SH-SY5Y (cell line): ENCODE measurements at regions not wholly inside any gene's neighbourhood (a gene's known extent, or its start where the extent isn't known, plus 50 kb on each side); places are given as distances from the start of the nearest gene placed in this dataset.

Experiments
- GATA2 ChIP-seq: IDR thresholded peaks from 2 replicates; pipeline ENCODE4 v1.6.1; 2011; ENCODE audit warnings: mild to moderate bottlenecking, low read depth, low read length
- GATA3 ChIP-seq: IDR thresholded peaks from 2 replicates; pipeline ENCODE4 v1.6.1; 2011; ENCODE audit warnings: low read depth, mild to moderate bottlenecking, low read length, moderate library complexity

DNA sequence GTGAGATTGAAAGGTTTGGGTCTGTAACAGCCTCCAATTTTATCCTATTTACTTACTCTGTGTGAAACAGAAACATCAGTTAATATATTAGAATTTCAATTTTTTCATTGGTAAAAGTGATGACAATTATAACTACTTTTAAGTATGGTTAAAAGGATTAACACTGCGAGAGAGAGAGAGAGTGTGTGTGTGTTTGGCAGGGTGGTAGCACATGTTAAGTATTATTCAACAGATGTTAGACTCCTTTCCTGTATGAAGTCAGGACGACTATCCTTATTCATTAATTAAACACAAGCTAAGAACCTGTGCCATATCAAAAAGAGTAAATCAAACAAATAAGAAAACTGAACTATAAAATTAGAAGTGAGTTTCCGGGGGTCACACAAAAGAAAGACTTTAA, 662.5 kb downstream of the PLPP3 start:
- TF ChIP-seq GATA3, result no peak
- no peak for TF ChIP-seq GATA2
